Activated naive CD4-positive, alpha-beta T cell treated with anti-CD3 and anti-CD28 coated beads, Interleukin-2, amount 50 U/mL, for 24 hours (primary cell): ENCODE measurements at regions not wholly inside any gene's neighbourhood (a gene's known extent, or its start where the extent isn't known, plus 50 kb on each side); places are given as distances from the start of the nearest gene placed in this dataset.

Experiments used
- H3K27ac Mint-ChIP-seq: one replicate; pipeline ENCODE4 v1.8.0; 2021; ENCODE audit warnings: mild to moderate bottlenecking, mixed read lengths
- H3K27me3 Mint-ChIP-seq: one replicate; pipeline ENCODE4 v1.8.0; 2021; ENCODE audit warnings: mixed read lengths
- H3K36me3 Mint-ChIP-seq: one replicate; pipeline ENCODE4 v1.8.0; 2021; ENCODE audit warnings: mixed read lengths
- H3K4me1 Mint-ChIP-seq: one replicate; pipeline ENCODE4 v1.8.0; 2021; ENCODE audit warnings: mixed read lengths
- H3K4me3 Mint-ChIP-seq: one replicate; pipeline ENCODE4 v1.8.0; 2021; ENCODE audit warnings: mild to moderate bottlenecking, mixed read lengths
- H3K9me3 Mint-ChIP-seq: one replicate; pipeline ENCODE4 v1.8.0; 2021; ENCODE audit warnings: mixed read lengths

- Mint-ChIP-seq H3K4me1 (no peaks in the 10 kb centered on the region), H3K27me3 (peaks cover 1% of the 10 kb centered on the region), H3K27ac (no peak overlapping the region), H3K4me3 (no peak overlapping the region), H3K9me3 (no peaks in the 10 kb centered on the region), H3K36me3 (no peaks in the 10 kb centered on the region)
These were observed 207.1 kb downstream of the NFATC2 start for GRCh38 chr20:51335329-51335841.

- Mint-ChIP-seq H3K9me3 (no peaks in the 10 kb centered on the region), H3K27ac (no peak overlapping the region), H3K27me3 (peaks cover 1% of the 10 kb centered on the region)
These were observed 207.9 kb downstream of the NFATC2 start for GRCh38 chr20:51334609-51335008.

GRCh38 chr20:51333971-51334370 lies 208.5 kb downstream of the NFATC2 start:
- H3K4me3 Mint-ChIP-seq: no peak overlapping the region
- peaks cover 1% of the 10 kb centered on the region for H3K27me3 Mint-ChIP-seq
- no peaks in the 10 kb centered on the region for H3K9me3 Mint-ChIP-seq
- no peaks in the 10 kb centered on the region for H3K4me1 Mint-ChIP-seq
- H3K36me3 Mint-ChIP-seq: no peaks in the 10 kb centered on the region
- H3K27ac Mint-ChIP-seq: no peak overlapping the region

More at GRCh38 chr20:51334609-51335008, 207.9 kb downstream of the NFATC2 start:
- no peak overlapping the region for H3K4me3 Mint-ChIP-seq
- no peaks in the 10 kb centered on the region for H3K36me3 Mint-ChIP-seq
- H3K4me1 Mint-ChIP-seq: no peaks in the 10 kb centered on the region

- Mint-ChIP-seq H3K4me1 (no peaks in the 10 kb centered on the region), H3K9me3 (no peaks in the 10 kb centered on the region), H3K36me3 (no peaks in the 10 kb centered on the region), H3K4me3 (no peak overlapping the region), H3K27ac (no peak overlapping the region), H3K27me3 (peaks cover 1% of the 10 kb centered on the region)
These were observed 209.1 kb downstream of the NFATC2 start for GRCh38 chr20:51333446-51333845.

GRCh38 chr20:51331481-51331880 lies 211.0 kb downstream of the NFATC2 start:
- Mint-ChIP-seq H3K27me3 (peaks cover 1% of the 10 kb centered on the region), H3K4me3 (no peak overlapping the region), H3K27ac (no peak overlapping the region), H3K36me3 (no peaks in the 10 kb centered on the region), H3K9me3 (no peaks in the 10 kb centered on the region), H3K4me1 (no peaks in the 10 kb centered on the region)

- no peak overlapping the region for H3K27ac Mint-ChIP-seq
- H3K36me3 Mint-ChIP-seq: no peaks in the 10 kb centered on the region
- no peaks in the 10 kb centered on the region for H3K4me1 Mint-ChIP-seq
- peaks cover 1% of the 10 kb centered on the region for H3K27me3 Mint-ChIP-seq
- H3K9me3 Mint-ChIP-seq: no peaks in the 10 kb centered on the region
- no peak overlapping the region for H3K4me3 Mint-ChIP-seq
These were observed 212.7 kb downstream of the NFATC2 start for GRCh38 chr20:51329845-51330244.

GRCh38 chr20:51327251-51327841 lies 215.2 kb downstream of the NFATC2 start:
- no peaks in the 10 kb centered on the region for H3K4me1 Mint-ChIP-seq
- H3K36me3 Mint-ChIP-seq: no peaks in the 10 kb centered on the region
- no peak overlapping the region for H3K4me3 Mint-ChIP-seq
- H3K9me3 Mint-ChIP-seq: no peaks in the 10 kb centered on the region
- H3K27ac Mint-ChIP-seq: no peak overlapping the region
- peaks cover 5% of the 10 kb centered on the region for H3K27me3 Mint-ChIP-seq

- Mint-ChIP-seq H3K4me3 (no peak overlapping the region), H3K27ac (no peak overlapping the region), H3K9me3 (no peaks in the 10 kb centered on the region), H3K27me3 (peaks cover 4% of the 10 kb centered on the region), H3K4me1 (no peaks in the 10 kb centered on the region), H3K36me3 (no peaks in the 10 kb centered on the region)
These were observed 216.2 kb downstream of the NFATC2 start for GRCh38 chr20:51326201-51326819.

- H3K9me3 Mint-ChIP-seq: no peaks in the 10 kb centered on the region
- H3K36me3 Mint-ChIP-seq: no peaks in the 10 kb centered on the region
- H3K27ac Mint-ChIP-seq: no peak overlapping the region
- no peaks in the 10 kb centered on the region for H3K4me1 Mint-ChIP-seq
- H3K4me3 Mint-ChIP-seq: no peak overlapping the region
- peaks cover 4% of the 10 kb centered on the region for H3K27me3 Mint-ChIP-seq
These were observed 220.3 kb downstream of the NFATC2 start for GRCh38 chr20:51322164-51322707.

GRCh38 chr20:51321343-51322163 lies 221.0 kb downstream of the NFATC2 start:
- Mint-ChIP-seq H3K27me3 (peaks cover 4% of the 10 kb centered on the region), H3K27ac (no peak overlapping the region), H3K9me3 (no peaks in the 10 kb centered on the region), H3K4me3 (no peak overlapping the region), H3K36me3 (no peaks in the 10 kb centered on the region), H3K4me1 (no peaks in the 10 kb centered on the region)

- Mint-ChIP-seq H3K4me3 (no peak overlapping the region), H3K27ac (no peak overlapping the region), H3K4me1 (no peaks in the 10 kb centered on the region), H3K9me3 (no peaks in the 10 kb centered on the region), H3K27me3 (peaks cover 2% of the 10 kb centered on the region), H3K36me3 (no peaks in the 10 kb centered on the region)
These were observed 223.0 kb downstream of the NFATC2 start for GRCh38 chr20:51319522-51319921.

- Mint-ChIP-seq H3K9me3 (no peaks in the 10 kb centered on the region), H3K4me1 (no peaks in the 10 kb centered on the region), H3K27me3 (peaks cover 2% of the 10 kb centered on the region), H3K4me3 (no peak overlapping the region), H3K27ac (no peak overlapping the region), H3K36me3 (no peaks in the 10 kb centered on the region)
These were observed 224.2 kb downstream of the NFATC2 start for GRCh38 chr20:51318058-51318949.

GRCh38 chr20:51315390-51315789 lies 227.1 kb downstream of the NFATC2 start:
- Mint-ChIP-seq H3K27me3 (peaks cover 2% of the 10 kb centered on the region), H3K9me3 (no peaks in the 10 kb centered on the region), H3K27ac (no peak overlapping the region), H3K36me3 (no peaks in the 10 kb centered on the region), H3K4me1 (no peaks in the 10 kb centered on the region), H3K4me3 (no peak overlapping the region)

- H3K4me1 Mint-ChIP-seq: no peaks in the 10 kb centered on the region
- no peak overlapping the region for H3K27ac Mint-ChIP-seq
- H3K9me3 Mint-ChIP-seq: no peaks in the 10 kb centered on the region
- H3K36me3 Mint-ChIP-seq: no peaks in the 10 kb centered on the region
- no peak overlapping the region for H3K4me3 Mint-ChIP-seq
- peaks cover 4% of the 10 kb centered on the region for H3K27me3 Mint-ChIP-seq
These were observed 229.1 kb downstream of the NFATC2 start for GRCh38 chr20:51313358-51313827.

GRCh38 chr20:51312480-51312783 lies 230.1 kb downstream of the NFATC2 start:
- no peak overlapping the region for H3K4me3 Mint-ChIP-seq
- no peaks in the 10 kb centered on the region for H3K9me3 Mint-ChIP-seq
- H3K27ac Mint-ChIP-seq: no peak overlapping the region
- H3K27me3 Mint-ChIP-seq: peaks cover 4% of the 10 kb centered on the region
- no peaks in the 10 kb centered on the region for H3K4me1 Mint-ChIP-seq
- no peaks in the 10 kb centered on the region for H3K36me3 Mint-ChIP-seq
